ENCODE measurements at regions not wholly inside any gene's neighbourhood (a gene's known extent, or its start where the extent isn't known, plus 50 kb on each side); places are given as distances from the start of the nearest gene placed in this dataset.

GRCh38 chr3:38994251-38994650 lies 57.5 kb downstream of the SCN11A start:
- H2AFZ ChIP-seq (ENCODE audit: low read depth, low read length) = no peak overlapping the region
- no peak overlapping the region for H3K9ac ChIP-seq (replicated peaks; ENCODE audit: extremely low read depth, insufficient read depth, low read length)
- ChIA-PET POLR2A (no interaction called here), CTCF (no interaction called here)
- DNase-seq (ENCODE audit: low read depth, low spot score) (no peak), FAIRE-seq (no peak)
- H3K9me1 ChIP-seq (replicated peaks; ENCODE audit: control insufficient read depth, extremely low read depth, insufficient read depth, low read length) = no peaks in the 10 kb centered on the region
- H3K4me1 ChIP-seq (ENCODE audit: control insufficient read depth, extremely low read depth, insufficient read depth, low read length) = peaks cover 21% of the 10 kb centered on the region
- no peak overlapping the region for H3K4me3 ChIP-seq (replicated peaks in 1 of 3; ENCODE audit: insufficient read depth in 1 of 3, low read depth in 1 of 3, low read length in 3 of 3)
- dilution Hi-C loops (cut with MboI; ENCODE audit: extremely low pct_ligation_motif_present, low sequenced_read_pairs) (no loop called here), intact Hi-C loops (cut with micrococcal nuclease) (no loop called here)
- H3K36me3 ChIP-seq (ENCODE audit: control insufficient read depth in 2 of 2, extremely low read depth in 1 of 2, insufficient read depth in 2 of 2, low read length in 2 of 2) = no peaks in the 10 kb centered on the region
- no peaks in the 10 kb centered on the region for H3K9me3 ChIP-seq (replicated peaks; ENCODE audit: control insufficient read depth, insufficient read depth, low read length)
- TF ChIP-seq EZH2 (IDR thresholded peaks at IDR 0.05; ENCODE audit: borderline replicate concordance, low read depth, low read length, severe bottlenecking) (no peak), CTCF (IDR thresholded peaks at IDR 0.05; ENCODE audit: extremely low read depth in 1 of 2, insufficient read depth in 1 of 2, low read depth in 1 of 2, low read length in 2 of 2) (no peak), MAX (IDR thresholded peaks at IDR 0.05; ENCODE audit: insufficient read depth, insufficient read length) (no peak), MYC (IDR thresholded peaks at IDR 0.05; ENCODE audit: low read depth, low read length) (no peak), FOS (IDR thresholded peaks at IDR 0.05; ENCODE audit: borderline replicate concordance, insufficient read depth, low read length) (no peak)
- no peaks in the 10 kb centered on the region for H3K79me2 ChIP-seq (ENCODE audit: control insufficient read depth, insufficient read depth, low read length)
- H3K27me3 ChIP-seq (ENCODE audit: control insufficient read depth in 2 of 2, insufficient read depth in 2 of 2, low read length in 2 of 2) = no peaks in the 10 kb centered on the region
- H4K20me1 ChIP-seq (replicated peaks; ENCODE audit: control insufficient read depth, extremely low read depth, insufficient read depth, low read length) = no peaks in the 10 kb centered on the region
- no peak overlapping the region for H3K27ac ChIP-seq (ENCODE audit: insufficient read depth, low read depth, low read length)
- BruUV-seq (replicated peaks) = no TSS peak
- no peak overlapping the region for H3K4me2 ChIP-seq (ENCODE audit: insufficient read depth, low read length)
